OCI-LY1 (cell line): ENCODE measurements at regions not wholly inside any gene's neighbourhood (a gene's known extent, or its start where the extent isn't known, plus 50 kb on each side); places are given as distances from the start of the nearest gene placed in this dataset.
"Not testable (repeated sequence)": the region's sequence is repeated elsewhere in the genome, so short reads cannot be mapped to it uniquely, and the experiment has no call there.

Experiments used
- H2AFZ ChIP-seq: fragments of 200-600 bp; sonication (generic), shearing (Covaris generic); 2 replicates; pipeline ENCODE4 v1.6.0; 2014; ENCODE audit warnings: antibody characterized with exemption, mild to moderate bottlenecking, low read length
- H3F3A ChIP-seq: fragments of 200-600 bp; sonication (generic), shearing (Covaris generic); 2 replicates; pipeline ENCODE4 v1.6.0; 2014; ENCODE audit warnings: mild to moderate bottlenecking, antibody characterized with exemption, low read length, moderate library complexity; ENCODE audit not compliant: insufficient read depth
- H3K27ac ChIP-seq: fragments of 200-600 bp; sonication (generic); 2 replicates; pipeline ENCODE4 v1.5.1; 2014; ENCODE audit warnings: low read length, mixed run types, mild to moderate bottlenecking, low read depth; ENCODE audit not compliant: poor library complexity, severe bottlenecking
- H3K27me3 ChIP-seq: fragments of 200-600 bp; sonication (generic); 2 replicates; pipeline ENCODE4 v1.6.0; 2014; ENCODE audit warnings: antibody characterized with exemption, mild to moderate bottlenecking, low read length, moderate library complexity; ENCODE audit not compliant: insufficient read depth
- H3K36me3 ChIP-seq: fragments of 200-600 bp; sonication (generic); 2 replicates; pipeline ENCODE4 v1.6.1; 2014; ENCODE audit warnings: mild to moderate bottlenecking, antibody characterized with exemption, low read length, moderate library complexity, mixed read lengths; ENCODE audit not compliant: insufficient read depth
- H3K4me1 ChIP-seq: fragments of 200-600 bp; sonication (generic); 2 replicates; pipeline ENCODE4 v1.5.1; 2014; ENCODE audit warnings: mild to moderate bottlenecking, low read length, moderate library complexity; ENCODE audit not compliant: insufficient read depth, severe bottlenecking
- H3K4me2 ChIP-seq: fragments of 200-600 bp; sonication (generic), shearing (Covaris generic); 2 replicates; pipeline ENCODE4 v1.6.1; 2014; ENCODE audit warnings: low read length
- H3K4me3 ChIP-seq: fragments of 200-600 bp; sonication (generic); 2 replicates; pipeline ENCODE4 v1.5.1; 2014; ENCODE audit warnings: low read length, low read depth, mild to moderate bottlenecking, mixed read lengths; ENCODE audit not compliant: poor library complexity, severe bottlenecking
- H3K79me2 ChIP-seq: fragments of 200-600 bp; shearing (Covaris generic); 2 replicates; pipeline ENCODE4 v1.6.1; 2016; ENCODE audit warnings: mixed run types, low read length, mixed read lengths; ENCODE audit not compliant: insufficient read depth
- H3K9ac ChIP-seq: fragments of 200-600 bp; sonication (generic), shearing (Covaris generic); 2 replicates; pipeline ENCODE4 v1.6.1; 2014; ENCODE audit warnings: mild to moderate bottlenecking, low read length, mixed read lengths
- H3K9me2 ChIP-seq: fragments of 200-600 bp; sonication (generic), shearing (Covaris generic); 2 replicates; pipeline ENCODE4 v1.6.1; 2014; ENCODE audit warnings: low read depth, mild to moderate bottlenecking, low read length, mixed read lengths
- H3K9me3 ChIP-seq: fragments of 200-600 bp; shearing (Covaris generic); 2 replicates; pipeline ENCODE4 v1.6.1; 2014; ENCODE audit warnings: low read length, mixed read lengths
- H4K20me1 ChIP-seq: fragments of 200-600 bp; sonication (generic), shearing (Covaris generic); 2 replicates; pipeline ENCODE4 v1.6.0; 2016; ENCODE audit warnings: mild to moderate bottlenecking, low read length; ENCODE audit not compliant: insufficient read depth
- EZH2 ChIP-seq: fragments of 200-600 bp; sonication (generic), shearing (Covaris generic); IDR thresholded peaks from 2 replicates; pipeline ENCODE4 v1.8.0; 2017; ENCODE audit warnings: borderline replicate concordance, mixed run types, mild to moderate bottlenecking, antibody characterized with exemption, low read length, moderate library complexity, mixed read lengths
- TF ChIP-seq, protein P1 (sequence below): fragments of 200-600 bp; sonication (generic), shearing (Covaris generic); IDR thresholded peaks from 2 replicates; pipeline ENCODE4 v1.5.1; 2017; ENCODE audit warnings: mild to moderate bottlenecking, antibody characterized with exemption, low read length, moderate library complexity, mixed read lengths

DNA sequence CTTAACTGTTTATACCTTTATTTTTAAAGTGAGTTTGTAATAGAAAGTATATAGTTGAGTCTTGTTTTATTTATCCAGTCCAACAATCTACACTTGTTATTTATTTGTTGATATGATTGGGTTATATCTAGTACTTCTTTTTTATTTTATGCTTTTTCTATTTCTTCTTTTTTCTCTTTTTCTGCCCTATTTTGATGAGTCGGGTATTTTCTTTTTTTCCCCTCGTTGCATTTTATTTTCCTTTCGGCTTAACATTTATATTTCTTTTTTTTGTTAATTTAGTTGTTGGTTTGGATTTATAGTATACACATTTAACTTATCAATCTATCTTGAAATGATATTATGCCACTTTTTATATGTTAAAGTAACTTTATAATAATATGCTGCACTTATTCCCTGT, 111.7 kb upstream of the IZUMO3 start:
- Histone ChIP-seq H3F3A (no peaks in the 10 kb centered on the region), H3K27ac (no peak overlapping the region), H3K79me2 (no peaks in the 10 kb centered on the region), H3K4me2 (no peak overlapping the region), H3K4me3 (no peak overlapping the region), H3K9me2 (no peaks in the 10 kb centered on the region), H3K36me3 (no peaks in the 10 kb centered on the region), H2AFZ (no peak overlapping the region), H3K27me3 (no peaks in the 10 kb centered on the region), H4K20me1 (no peaks in the 10 kb centered on the region), H3K4me1 (no peaks in the 10 kb centered on the region), H3K9ac (no peak overlapping the region), H3K9me3 (no peaks in the 10 kb centered on the region)
- TF ChIP-seq EZH2, result no peak
- TF ChIP-seq, protein P1, sequence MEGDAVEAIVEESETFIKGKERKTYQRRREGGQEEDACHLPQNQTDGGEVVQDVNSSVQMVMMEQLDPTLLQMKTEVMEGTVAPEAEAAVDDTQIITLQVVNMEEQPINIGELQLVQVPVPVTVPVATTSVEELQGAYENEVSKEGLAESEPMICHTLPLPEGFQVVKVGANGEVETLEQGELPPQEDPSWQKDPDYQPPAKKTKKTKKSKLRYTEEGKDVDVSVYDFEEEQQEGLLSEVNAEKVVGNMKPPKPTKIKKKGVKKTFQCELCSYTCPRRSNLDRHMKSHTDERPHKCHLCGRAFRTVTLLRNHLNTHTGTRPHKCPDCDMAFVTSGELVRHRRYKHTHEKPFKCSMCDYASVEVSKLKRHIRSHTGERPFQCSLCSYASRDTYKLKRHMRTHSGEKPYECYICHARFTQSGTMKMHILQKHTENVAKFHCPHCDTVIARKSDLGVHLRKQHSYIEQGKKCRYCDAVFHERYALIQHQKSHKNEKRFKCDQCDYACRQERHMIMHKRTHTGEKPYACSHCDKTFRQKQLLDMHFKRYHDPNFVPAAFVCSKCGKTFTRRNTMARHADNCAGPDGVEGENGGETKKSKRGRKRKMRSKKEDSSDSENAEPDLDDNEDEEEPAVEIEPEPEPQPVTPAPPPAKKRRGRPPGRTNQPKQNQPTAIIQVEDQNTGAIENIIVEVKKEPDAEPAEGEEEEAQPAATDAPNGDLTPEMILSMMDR, result no peak

DNA sequence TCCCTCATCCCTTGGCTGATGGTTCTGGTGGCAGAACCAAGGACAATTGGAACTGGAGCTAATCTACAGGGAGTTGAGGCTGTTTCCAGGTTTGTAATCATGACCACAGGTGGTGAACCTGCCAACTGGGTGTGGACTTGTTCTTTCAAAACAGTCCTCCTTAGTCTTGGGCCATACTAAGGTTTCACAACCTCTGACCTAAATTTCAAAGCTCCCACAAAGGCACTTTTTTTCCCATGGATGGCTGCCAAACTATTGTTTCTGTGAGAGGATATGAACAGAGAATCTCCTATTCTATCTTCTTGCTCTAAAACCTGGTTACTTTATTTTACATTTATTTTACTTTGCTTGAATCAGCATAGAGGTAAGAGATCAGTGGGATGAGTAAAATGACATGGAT, 106.5 kb upstream of the IZUMO3 start:
- Histone ChIP-seq H3K9me3 (no peaks in the 10 kb centered on the region), H4K20me1 (no peaks in the 10 kb centered on the region)
- TF ChIP-seq, protein P1, result no peak
- TF ChIP-seq EZH2, result no peak

DNA sequence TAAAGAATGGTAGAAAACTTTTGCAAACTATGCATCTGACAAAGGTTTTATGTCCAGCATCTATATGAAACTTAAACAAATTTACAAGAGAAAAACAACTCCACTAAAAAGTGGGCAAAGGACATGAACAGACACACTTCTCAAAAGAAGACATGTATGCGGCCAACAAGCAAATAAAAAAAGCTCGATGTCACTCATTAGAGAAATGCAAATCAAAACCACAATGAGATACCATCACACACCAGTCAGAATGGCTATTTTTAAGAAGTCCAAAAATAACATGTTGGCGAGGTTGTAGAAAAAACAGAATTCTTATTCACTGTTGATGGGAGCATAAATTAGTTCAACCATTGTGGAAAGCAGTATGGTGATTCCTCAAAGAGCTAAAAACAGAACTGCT, 83.1 kb upstream of the IZUMO3 start:
- not testable (repeated sequence) for H3K9me3 ChIP-seq, H3K4me2 ChIP-seq, H3K9ac ChIP-seq, H3K4me1 ChIP-seq, H4K20me1 ChIP-seq, H3F3A ChIP-seq, H3K9me2 ChIP-seq, H3K4me3 ChIP-seq, H3K27ac ChIP-seq, H3K27me3 ChIP-seq, H2AFZ ChIP-seq, H3K36me3 ChIP-seq, H3K79me2 ChIP-seq

More for the DNA sequence above, 106.5 kb upstream of the IZUMO3 start:
- Histone ChIP-seq H3K9ac (no peak overlapping the region), H3K79me2 (no peaks in the 10 kb centered on the region), H3K9me2 (no peaks in the 10 kb centered on the region), H2AFZ (no peak overlapping the region), H3K27me3 (no peaks in the 10 kb centered on the region), H3K36me3 (no peaks in the 10 kb centered on the region), H3K27ac (no peak overlapping the region), H3K4me2 (no peak overlapping the region), H3F3A (no peaks in the 10 kb centered on the region), H3K4me3 (no peak overlapping the region), H3K4me1 (no peaks in the 10 kb centered on the region)

DNA sequence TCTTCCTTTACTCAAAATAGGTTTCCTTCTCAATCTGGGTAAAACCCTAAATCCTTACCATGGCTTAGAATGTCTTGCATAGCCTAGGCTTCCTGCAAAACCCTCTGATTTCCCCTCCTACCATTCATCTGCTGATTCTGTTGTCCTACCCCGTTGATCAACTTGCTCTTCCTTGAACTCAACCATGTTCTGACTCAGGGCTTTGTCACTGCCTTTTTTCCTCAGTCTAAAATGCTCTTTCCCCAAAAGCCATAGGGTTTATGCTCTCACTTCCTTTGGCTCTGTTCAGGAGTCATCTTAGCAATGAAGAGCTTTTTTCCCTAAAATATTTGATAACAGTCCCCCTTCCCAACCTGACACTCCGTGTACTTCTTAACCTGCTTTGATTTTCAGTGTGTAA, 79.4 kb upstream of the IZUMO3 start:
- TF ChIP-seq, protein P1, result no peak
- no peak for TF ChIP-seq EZH2
- no peak overlapping the region for H3K4me3 ChIP-seq
- H3K9me3 ChIP-seq, result no peaks in the 10 kb centered on the region
- no peaks in the 10 kb centered on the region for H4K20me1 ChIP-seq
- no peak overlapping the region for H3K9ac ChIP-seq
- no peak overlapping the region for H3K27ac ChIP-seq
- H3K9me2 ChIP-seq, result no peaks in the 10 kb centered on the region
- H2AFZ ChIP-seq, result no peak overlapping the region
- no peak overlapping the region for H3K4me2 ChIP-seq
- no peaks in the 10 kb centered on the region for H3F3A ChIP-seq
- H3K36me3 ChIP-seq, result no peaks in the 10 kb centered on the region
- H3K27me3 ChIP-seq, result no peaks in the 10 kb centered on the region
- no peaks in the 10 kb centered on the region for H3K4me1 ChIP-seq
- H3K79me2 ChIP-seq, result no peaks in the 10 kb centered on the region
